PFSK-1 (cell line): ENCODE measurements at regions not wholly inside any gene's neighbourhood (a gene's known extent, or its start where the extent isn't known, plus 50 kb on each side); places are given as distances from the start of the nearest gene placed in this dataset.

ENCODE experiments used
- POLR2AphosphoS5 ChIP-seq: IDR thresholded peaks from 2 replicates; pipeline ENCODE4 v1.6.1; 2012; ENCODE audit warnings: low read depth, mild to moderate bottlenecking, control low read depth, low read length, moderate library complexity
- SIN3A ChIP-seq: IDR thresholded peaks from 2 replicates; pipeline ENCODE4 v1.6.1; 2012; ENCODE audit warnings: mild to moderate bottlenecking, low read length, moderate library complexity, borderline replicate concordance; ENCODE audit not compliant: insufficient read depth

GRCh38 chr6:105609375-105609991 is 206.6 kb upstream of the PREP start:
- no peak for TF ChIP-seq POLR2AphosphoS5
- TF ChIP-seq SIN3A = no peak
